Right ventricle myocardium inferior (tissue), 1 donor: ENCODE measurements at regions not wholly inside any gene's neighbourhood (a gene's known extent, or its start where the extent isn't known, plus 50 kb on each side); places are given as distances from the start of the nearest gene placed in this dataset.

Experiments used
- ATAC-seq: fragments of 200-7000 bp; cut with Tn5 transposase; one replicate; pipeline ENCODE4 v1.9.1; 2020; ENCODE audit warnings: mild to moderate bottlenecking, moderate library complexity
- DNase-seq: peaks from one replicate; pipeline ENCODE4 v3.0.0; 2021; ENCODE audit errors: missing footprints
- intact Hi-C: fragments of 100-400 bp; cut with DNase I; formaldehyde crosslinking; loops from one replicate; pipeline ENCODE4 v1.11.0; 2022
- donor health status: DM: no; HTN: yes; CAD: no; lungs with severe emphysema.

GRCh38 chr5:54862036-54862435 is 123.4 kb downstream of the ESM1 start:
- peak; percentile 64 for DNase-seq
- intact Hi-C loops = loop anchor here (10.0 kb wide), 1 partner anchor 617 kb away; no protein-coding TSS in a partner anchor
- ATAC-seq = no peak

GRCh38 chr5:54861212-54861894 is 124.0 kb downstream of the ESM1 start:
- intact Hi-C loops = loop anchor here (10.0 kb wide), 1 partner anchor 617 kb away; no protein-coding TSS in a partner anchor
- DNase-seq (no peak), ATAC-seq (no peak)

DNA sequence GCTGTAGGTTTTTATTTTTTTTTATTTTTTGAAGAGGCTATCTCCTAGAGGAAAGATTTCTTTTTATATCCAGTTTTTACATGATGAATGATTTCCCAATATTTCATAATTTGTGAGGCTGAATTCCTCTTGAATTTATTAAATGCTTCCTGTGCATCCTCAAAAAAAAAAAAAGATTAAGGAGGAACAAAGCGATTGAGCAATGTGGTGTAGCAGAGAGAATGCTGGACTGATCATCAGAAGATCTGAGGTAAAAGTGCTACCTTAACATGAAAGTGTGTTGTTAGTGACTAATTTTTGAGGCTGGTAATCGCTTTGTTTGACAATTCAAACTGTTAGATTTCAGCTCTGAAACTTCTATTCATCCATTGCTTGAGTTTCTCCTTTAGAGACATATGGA is 125.1 kb downstream of the ESM1 start:
- intact Hi-C loops = loop anchor here (10.0 kb wide), 1 partner anchor 616 kb away; no protein-coding TSS in a partner anchor
- no peak for ATAC-seq
- no peak for DNase-seq

GRCh38 chr5:54859316-54859715 is 126.1 kb downstream of the ESM1 start:
- intact Hi-C loops = no loop called here
- DNase-seq (no peak), ATAC-seq (no peak)

- no peak for DNase-seq
- intact Hi-C loops = no loop called here
- ATAC-seq = no peak
These were observed 130.4 kb downstream of the ESM1 start for GRCh38 chr5:54854883-54855581.

- ATAC-seq (no peak), DNase-seq (no peak)
- intact Hi-C loops = no loop called here
These were observed 133.4 kb downstream of the ESM1 start for GRCh38 chr5:54852007-54852406.

DNA sequence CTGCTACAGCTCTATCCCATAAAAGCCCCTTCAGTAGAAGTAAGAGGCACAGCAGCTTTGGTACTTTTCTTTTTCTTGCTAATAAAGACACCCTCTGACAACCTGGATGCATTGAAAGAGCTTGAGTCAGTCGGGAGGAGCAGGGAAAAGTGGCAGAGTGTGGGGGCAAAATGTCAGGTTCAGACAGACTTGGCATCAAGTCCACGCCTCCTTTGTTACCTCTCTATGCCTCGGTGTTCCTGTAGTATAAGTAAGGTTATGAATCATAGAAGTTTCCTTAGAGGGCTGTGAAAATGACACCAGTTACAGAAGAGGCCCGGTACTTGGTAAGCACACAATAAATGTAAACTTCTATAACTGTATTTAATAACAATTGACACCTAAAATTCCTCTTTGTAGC is 133.9 kb downstream of the ESM1 start:
- ATAC-seq = no peak
- intact Hi-C loops = no loop called here

DNA sequence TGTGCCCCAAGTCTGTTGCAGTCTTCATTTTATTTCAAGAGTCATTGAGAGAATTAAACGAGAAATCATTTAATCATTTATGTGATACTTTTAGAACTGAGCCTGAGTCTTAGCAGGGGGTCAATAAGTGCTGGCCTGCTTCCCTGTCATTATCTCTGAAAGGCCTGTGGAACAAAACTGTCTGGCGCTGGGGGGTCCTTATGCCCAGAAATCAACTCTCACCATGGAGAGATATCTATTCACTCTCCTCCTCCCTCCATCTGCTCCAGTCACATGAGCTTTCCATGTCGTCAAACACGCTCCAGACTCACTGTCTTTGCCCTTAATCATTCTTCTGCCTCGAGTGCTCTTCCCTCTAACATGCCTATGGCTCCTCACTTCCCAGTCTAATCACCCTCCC is 136.8 kb downstream of the ESM1 start:
- DNase-seq = no peak
- ATAC-seq = no peak
- intact Hi-C loops = no loop called here

More for the DNA sequence above, 133.9 kb downstream of the ESM1 start:
- no peak for DNase-seq

DNA sequence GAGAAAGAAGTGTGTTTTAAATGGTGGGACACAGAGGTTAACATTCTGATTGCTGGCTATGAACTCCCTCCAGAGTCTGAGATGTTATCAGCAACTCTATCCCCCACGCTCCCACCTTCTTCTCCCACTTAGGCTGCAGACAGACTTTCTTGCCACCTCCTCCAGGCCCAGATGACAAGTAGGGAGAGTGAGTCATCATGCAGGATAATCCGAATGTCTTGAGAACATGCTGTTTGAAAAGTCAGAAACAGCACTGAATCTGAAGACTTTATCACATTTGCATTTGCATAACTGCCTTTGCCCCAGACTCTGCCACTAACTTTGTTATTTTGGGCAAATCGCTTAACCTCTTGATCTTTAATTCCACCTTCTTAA is 139.8 kb downstream of the ESM1 start:
- DNase-seq (no peak), ATAC-seq (no peak)
- intact Hi-C loops = loop anchor here (1.0 to 2.0 kb wide), 2 partner anchors 21 to 328 kb away; partner anchors contain the start of gene SNX18

GRCh38 chr5:54844905-54845566 is 140.4 kb downstream of the ESM1 start:
- ATAC-seq (no peak), DNase-seq (no peak)
- intact Hi-C loops = loop anchor here (1.0 to 2.0 kb wide), 2 partner anchors 22 to 328 kb away; partner anchors contain the start of gene SNX18

DNA sequence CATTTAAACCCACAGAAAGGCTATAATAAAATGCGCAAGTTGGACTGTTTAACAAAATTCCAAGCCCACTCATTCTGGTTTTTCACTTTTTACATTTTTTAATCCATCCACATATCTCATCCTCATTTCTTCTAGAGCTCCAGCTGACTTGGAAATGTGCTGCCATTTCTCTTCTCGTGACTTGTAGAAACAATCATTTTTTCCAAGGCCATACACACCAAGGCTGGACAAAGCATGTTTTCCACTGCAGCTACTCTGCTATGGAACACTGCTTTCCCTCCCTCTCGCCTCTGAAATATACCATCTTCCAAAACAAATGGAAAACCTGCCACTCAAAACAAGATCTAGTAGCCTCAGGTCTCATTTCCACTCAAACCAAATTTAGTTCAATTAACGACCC is 141.1 kb downstream of the ESM1 start:
- intact Hi-C loops = loop anchor here (2.0 kb wide), 1 partner anchor 23 kb away; no protein-coding TSS in a partner anchor
- ATAC-seq = no peak
- DNase-seq = no peak

DNA sequence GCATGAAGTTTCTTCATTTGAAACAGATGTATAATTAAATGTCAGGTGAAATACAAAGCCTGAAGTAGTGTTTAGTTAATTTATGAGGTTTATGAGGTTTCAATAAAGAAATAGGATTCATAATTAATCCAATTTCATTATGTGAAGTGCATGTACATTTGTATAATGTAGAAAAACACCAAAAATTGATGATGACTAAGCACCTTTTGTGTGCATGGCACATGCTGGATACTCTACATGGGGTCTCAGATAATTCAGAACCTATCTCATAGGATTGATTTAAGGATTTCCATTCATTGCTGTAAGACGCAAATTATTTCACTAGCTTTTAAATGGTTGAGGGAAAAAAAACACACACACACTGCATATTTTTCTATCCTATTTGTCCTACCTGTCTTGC is 143.9 kb downstream of the ESM1 start:
- no peak for DNase-seq
- intact Hi-C loops = no loop called here
- no peak for ATAC-seq

DNA sequence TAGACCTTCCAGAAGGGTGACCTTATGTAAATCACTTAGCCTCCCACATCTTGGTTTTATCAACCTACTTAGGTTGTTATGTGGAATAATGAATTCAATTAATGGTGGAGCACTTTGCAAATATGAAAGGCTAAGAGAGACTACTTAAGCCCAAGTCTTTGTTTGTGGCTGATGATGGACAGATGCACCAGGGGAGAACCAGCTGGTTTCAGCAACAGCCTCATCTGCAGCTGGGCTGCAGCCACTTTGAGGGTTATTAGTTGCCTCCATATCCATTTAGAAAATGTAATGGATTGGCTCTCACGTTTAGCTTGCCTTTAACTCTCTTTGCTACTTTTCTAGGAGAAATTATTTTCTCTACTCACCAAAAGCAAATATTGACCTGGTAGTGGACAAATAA is 146.6 kb downstream of the ESM1 start:
- DNase-seq = no peak
- intact Hi-C loops = loop anchor here (5.0 kb wide), 1 partner anchor 182 kb away; no protein-coding TSS in a partner anchor
- no peak for ATAC-seq

DNA sequence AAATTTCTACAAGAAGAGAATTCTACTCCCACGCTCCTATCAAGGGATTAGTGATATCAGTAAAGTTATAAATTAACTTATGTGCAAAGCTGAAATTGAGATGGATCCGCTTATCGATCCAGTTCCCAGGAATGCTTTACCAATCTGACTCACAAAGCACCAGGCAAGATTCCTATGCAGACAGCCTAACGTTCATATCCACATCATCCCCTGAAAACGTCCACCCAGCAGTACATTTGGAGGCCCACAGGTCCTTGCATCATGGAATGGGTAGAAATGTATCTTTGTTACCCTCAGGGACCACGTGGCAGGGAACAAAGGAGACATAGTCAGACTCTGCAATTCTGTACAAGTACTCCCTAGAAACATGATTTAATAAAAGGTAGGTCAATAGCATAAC is 147.4 kb downstream of the ESM1 start:
- DNase-seq (no peak), ATAC-seq (no peak)
- intact Hi-C loops = loop anchor here (5.0 kb wide), 1 partner anchor 181 kb away; no protein-coding TSS in a partner anchor

DNA sequence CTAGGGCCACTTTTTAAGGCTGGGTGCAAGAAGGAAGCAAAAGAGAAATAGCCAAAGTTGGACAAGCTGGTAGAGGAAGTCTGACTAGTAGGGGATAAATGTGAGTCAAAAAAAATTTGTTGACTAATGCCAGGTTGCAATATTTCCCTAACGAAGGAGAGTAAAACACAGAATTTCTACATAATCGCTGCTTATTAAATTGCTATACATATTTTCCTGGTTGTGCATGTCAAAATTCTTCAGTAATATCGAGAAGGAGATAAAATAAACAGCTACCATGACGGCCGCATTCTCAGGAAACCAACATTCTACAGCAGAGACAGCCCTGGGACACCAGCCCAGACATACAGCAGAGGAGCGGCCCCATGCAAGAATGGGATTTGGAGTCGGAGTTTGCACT is 148.3 kb downstream of the ESM1 start:
- DNase-seq (no peak), ATAC-seq (no peak)
- intact Hi-C loops = loop anchor here (5.0 kb wide), 1 partner anchor 180 kb away; no protein-coding TSS in a partner anchor

- intact Hi-C loops = loop anchor here (5.0 kb wide), 1 partner anchor 178 kb away; no protein-coding TSS in a partner anchor
- no peak for ATAC-seq
- no peak for DNase-seq
These were observed 149.7 kb downstream of the ESM1 start for GRCh38 chr5:54835647-54836046.

DNA sequence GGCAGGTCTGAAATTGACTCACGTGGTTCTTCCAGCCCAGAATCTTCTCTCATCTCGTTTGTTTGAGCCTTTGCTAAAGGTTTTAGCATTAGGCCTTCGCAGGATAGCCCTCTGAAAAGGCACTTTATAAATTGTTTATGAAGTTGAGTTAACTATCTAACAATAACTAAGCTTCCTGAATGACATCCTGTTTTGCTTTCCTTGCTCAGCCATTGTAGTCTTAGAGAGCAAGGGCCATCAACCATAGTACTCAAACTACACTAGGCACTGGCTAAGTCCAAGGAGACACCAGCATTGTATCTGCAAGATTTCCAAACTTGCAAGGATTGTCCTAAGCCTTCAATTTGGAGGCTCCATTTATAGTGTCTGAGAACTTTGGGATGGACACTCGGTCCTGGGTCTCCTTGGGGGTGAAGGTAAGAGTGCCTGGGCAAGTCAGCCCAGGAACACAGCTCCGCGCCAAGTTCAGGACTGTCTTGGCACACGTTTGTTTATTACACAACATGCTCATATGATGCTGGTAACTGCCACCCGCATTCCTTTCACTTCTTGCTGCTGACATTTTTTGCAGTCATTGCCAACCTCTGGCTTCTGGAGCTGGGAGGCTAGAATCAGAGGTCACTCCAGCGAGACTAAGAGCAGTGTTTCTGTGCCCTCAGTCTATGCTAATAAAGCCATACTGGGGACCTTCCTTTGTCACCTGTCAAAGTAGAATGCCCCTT is 151.1 kb downstream of the ESM1 start:
- intact Hi-C loops = loop anchor here (5.0 kb wide), 1 partner anchor 112 kb away; no protein-coding TSS in a partner anchor
- peak; percentile 89 for ATAC-seq
- peak; percentile 65 for DNase-seq

GRCh38 chr5:54833590-54833989 is 151.8 kb downstream of the ESM1 start:
- no peak for ATAC-seq
- no peak for DNase-seq
- intact Hi-C loops = loop anchor here (5.0 kb wide), 1 partner anchor 111 kb away; no protein-coding TSS in a partner anchor

GRCh38 chr5:54832858-54833257 is 152.5 kb downstream of the ESM1 start:
- ATAC-seq (no peak), DNase-seq (no peak)
- intact Hi-C loops = loop anchor here (5.0 kb wide), 1 partner anchor 111 kb away; no protein-coding TSS in a partner anchor
